Loucy (cell line): ENCODE measurements at regions not wholly inside any gene's neighbourhood (a gene's known extent, or its start where the extent isn't known, plus 50 kb on each side); places are given as distances from the start of the nearest gene placed in this dataset.

Source experiments
- H2AFZ ChIP-seq: fragments of 200-600 bp; sonication (generic); 2 replicates; pipeline ENCODE4 v1.6.0; 2016; ENCODE audit warnings: antibody characterized with exemption, mild to moderate bottlenecking, low read length, moderate library complexity
- H3F3A ChIP-seq: fragments of 200-600 bp; 2 replicates; pipeline ENCODE4 v1.6.0; 2016; ENCODE audit warnings: antibody characterized with exemption, low read depth, mild to moderate bottlenecking
- H3K27me3 ChIP-seq: fragments of 200-600 bp; sonication (generic); 2 replicates; pipeline ENCODE4 v1.6.1; 2014; ENCODE audit warnings: low read length, mild to moderate bottlenecking; ENCODE audit not compliant: insufficient read depth, poor library complexity, severe bottlenecking
- H3K36me3 ChIP-seq: fragments of 200-600 bp; sonication (generic); 2 replicates; pipeline ENCODE4 v1.6.1; 2016; ENCODE audit warnings: low read length; ENCODE audit not compliant: insufficient read depth
- H3K4me1 ChIP-seq: fragments of 200-600 bp; sonication (generic); 2 replicates; pipeline ENCODE4 v1.5.1; 2014; ENCODE audit warnings: low read length, mild to moderate bottlenecking; ENCODE audit not compliant: insufficient read depth, poor library complexity, severe bottlenecking
- H3K4me2 ChIP-seq: fragments of 200-600 bp; sonication (generic); 2 replicates; pipeline ENCODE4 v1.6.0; 2014; ENCODE audit warnings: antibody characterized with exemption, low read length, low read depth, mild to moderate bottlenecking; ENCODE audit not compliant: poor library complexity, severe bottlenecking
- H3K4me3 ChIP-seq: fragments of 200-600 bp; sonication (generic); 2 replicates; pipeline ENCODE4 v1.5.1; 2014; ENCODE audit warnings: low read length, mild to moderate bottlenecking, mixed read lengths; ENCODE audit not compliant: poor library complexity, severe bottlenecking
- H3K79me2 ChIP-seq: fragments of 200-600 bp; sonication (generic); 2 replicates; pipeline ENCODE4 v1.6.1; 2014; ENCODE audit warnings: low read length; ENCODE audit not compliant: insufficient read depth
- H3K9ac ChIP-seq: fragments of 200-600 bp; sonication (generic); 2 replicates; pipeline ENCODE4 v1.6.0; 2014; ENCODE audit warnings: mild to moderate bottlenecking, low read depth, low read length, moderate library complexity; ENCODE audit not compliant: poor library complexity, severe bottlenecking
- H3K9me2 ChIP-seq: fragments of 200-600 bp; sonication (generic); replicated peaks from 2 replicates; pipeline ENCODE4 v1.6.1; 2016; ENCODE audit warnings: low read depth, low read length, mixed read lengths
- H3K9me3 ChIP-seq: fragments of 200-600 bp; sonication (generic); 2 replicates; pipeline ENCODE4 v1.6.1; 2014; ENCODE audit warnings: mild to moderate bottlenecking, antibody characterized with exemption, low read length, low read depth; ENCODE audit not compliant: insufficient read depth
- H4K20me1 ChIP-seq: fragments of 200-600 bp; sonication (generic); 2 replicates; pipeline ENCODE4 v1.6.0; 2014; ENCODE audit warnings: antibody characterized with exemption, low read length, mild to moderate bottlenecking; ENCODE audit not compliant: insufficient read depth, poor library complexity, severe bottlenecking
- EZH2phosphoT487 ChIP-seq: fragments of 200-600 bp; IDR thresholded peaks from 2 replicates; pipeline ENCODE4 v1.6.1; 2018; ENCODE audit warnings: antibody characterized with exemption, mild to moderate bottlenecking, moderate library complexity, borderline replicate concordance
- TF ChIP-seq, protein P1 (sequence below): fragments of 200-600 bp; sonication (generic); conservative IDR thresholded peaks from 2 replicates; pipeline ENCODE4 v1.5.1; 2014; ENCODE audit warnings: mild to moderate bottlenecking, antibody characterized with exemption, low read length

DNA sequence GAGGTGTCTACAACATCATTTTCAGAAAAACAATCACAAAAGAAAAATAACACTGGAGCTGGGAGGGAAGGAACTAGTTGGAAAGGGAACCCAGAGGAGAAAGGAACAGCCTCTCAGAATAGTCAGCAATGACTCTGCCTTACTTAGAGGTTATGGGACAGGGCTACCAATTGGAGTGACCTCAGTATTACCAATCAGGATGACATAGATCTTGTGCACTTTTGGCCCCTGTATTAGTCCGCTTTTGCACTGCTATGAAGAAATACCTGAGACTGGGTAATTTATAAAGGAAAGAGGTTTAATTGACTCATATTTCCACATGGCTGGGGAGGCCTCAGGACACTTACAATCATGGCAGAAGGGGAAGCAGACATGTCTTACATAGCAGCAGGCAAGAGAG lies 99.7 kb upstream of the SDK1 start:
- Histone ChIP-seq H3K9me3 (no peaks in the 10 kb centered on the region), H3K4me1 (no peaks in the 10 kb centered on the region), H3K9me2 (no peaks in the 10 kb centered on the region), H3F3A (no peaks in the 10 kb centered on the region), H3K27me3 (no peaks in the 10 kb centered on the region), H4K20me1 (no peaks in the 10 kb centered on the region), H3K79me2 (no peaks in the 10 kb centered on the region), H3K9ac (no peak overlapping the region), H2AFZ (no peak overlapping the region), H3K4me2 (no peak overlapping the region), H3K36me3 (no peaks in the 10 kb centered on the region), H3K4me3 (no peak overlapping the region)
- TF ChIP-seq EZH2phosphoT487 = no peak
- TF ChIP-seq, protein P1, sequence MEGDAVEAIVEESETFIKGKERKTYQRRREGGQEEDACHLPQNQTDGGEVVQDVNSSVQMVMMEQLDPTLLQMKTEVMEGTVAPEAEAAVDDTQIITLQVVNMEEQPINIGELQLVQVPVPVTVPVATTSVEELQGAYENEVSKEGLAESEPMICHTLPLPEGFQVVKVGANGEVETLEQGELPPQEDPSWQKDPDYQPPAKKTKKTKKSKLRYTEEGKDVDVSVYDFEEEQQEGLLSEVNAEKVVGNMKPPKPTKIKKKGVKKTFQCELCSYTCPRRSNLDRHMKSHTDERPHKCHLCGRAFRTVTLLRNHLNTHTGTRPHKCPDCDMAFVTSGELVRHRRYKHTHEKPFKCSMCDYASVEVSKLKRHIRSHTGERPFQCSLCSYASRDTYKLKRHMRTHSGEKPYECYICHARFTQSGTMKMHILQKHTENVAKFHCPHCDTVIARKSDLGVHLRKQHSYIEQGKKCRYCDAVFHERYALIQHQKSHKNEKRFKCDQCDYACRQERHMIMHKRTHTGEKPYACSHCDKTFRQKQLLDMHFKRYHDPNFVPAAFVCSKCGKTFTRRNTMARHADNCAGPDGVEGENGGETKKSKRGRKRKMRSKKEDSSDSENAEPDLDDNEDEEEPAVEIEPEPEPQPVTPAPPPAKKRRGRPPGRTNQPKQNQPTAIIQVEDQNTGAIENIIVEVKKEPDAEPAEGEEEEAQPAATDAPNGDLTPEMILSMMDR = no peak

DNA sequence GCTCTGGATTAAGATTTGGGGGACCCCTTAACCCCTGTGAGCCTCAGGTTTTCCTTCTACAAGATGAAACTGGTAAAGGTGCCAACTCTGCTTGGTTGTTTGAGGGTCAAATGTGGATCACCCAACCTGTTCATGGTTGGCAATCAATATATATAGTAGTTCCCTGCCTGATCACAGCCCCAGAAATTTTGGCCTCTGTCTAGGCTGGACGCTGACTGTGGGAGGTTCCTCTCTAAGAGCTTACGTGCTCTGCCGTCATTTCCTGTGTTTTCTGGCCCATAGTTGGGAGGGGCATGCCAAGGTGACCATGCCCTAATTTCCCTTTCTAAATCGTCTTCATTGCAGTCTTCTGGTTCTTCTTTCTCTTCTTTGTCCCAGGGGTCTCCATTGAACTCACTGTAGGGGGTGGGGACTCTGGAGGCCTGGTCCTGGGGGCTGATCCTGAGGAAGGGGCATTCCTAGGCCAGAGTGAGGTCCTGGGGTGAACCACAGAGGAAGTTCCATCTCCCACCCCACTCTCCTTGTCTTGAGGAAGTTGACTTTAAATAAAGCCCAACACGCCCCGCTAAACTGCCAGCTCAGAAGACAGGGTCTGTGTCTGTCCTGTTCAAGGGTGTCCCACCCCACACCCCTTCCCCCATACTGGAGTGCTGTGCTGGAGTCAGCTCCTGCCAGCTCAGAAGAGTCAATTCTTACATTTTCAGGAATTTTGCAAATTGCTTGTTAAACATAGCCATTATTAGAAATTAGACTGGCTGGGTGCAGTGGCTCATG lies 98.9 kb upstream of the SDK1 start:
- Histone ChIP-seq H3K4me2 (no peak overlapping the region), H2AFZ (no peak overlapping the region), H3K36me3 (no peaks in the 10 kb centered on the region), H4K20me1 (no peaks in the 10 kb centered on the region), H3K79me2 (no peaks in the 10 kb centered on the region), H3K9me2 (no peaks in the 10 kb centered on the region), H3K4me1 (no peaks in the 10 kb centered on the region), H3K4me3 (no peak overlapping the region), H3K27me3 (no peaks in the 10 kb centered on the region), H3F3A (no peaks in the 10 kb centered on the region), H3K9ac (no peak overlapping the region), H3K9me3 (no peaks in the 10 kb centered on the region)
- no peak for TF ChIP-seq EZH2phosphoT487
- TF ChIP-seq, protein P1 = no peak

DNA sequence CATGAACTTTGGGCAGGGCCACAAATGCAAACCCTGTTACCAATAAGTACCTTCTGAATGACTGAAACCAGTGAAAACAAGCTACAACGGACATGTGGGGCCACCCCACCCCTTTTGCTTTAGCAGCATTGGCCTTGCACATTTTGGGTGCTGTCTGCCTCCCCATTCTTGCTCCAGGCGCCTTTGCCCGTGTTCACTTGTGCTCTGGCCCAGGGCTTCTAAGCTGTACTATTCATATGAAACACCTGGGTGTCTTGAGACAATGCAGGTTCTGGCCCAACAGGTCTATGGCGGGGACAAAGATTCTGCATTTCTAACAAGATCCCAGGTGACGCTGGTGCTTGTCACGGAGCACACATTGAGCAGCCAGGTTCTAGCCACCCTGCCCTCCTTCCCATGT lies 96.5 kb upstream of the SDK1 start:
- H3K9ac ChIP-seq = no peak overlapping the region
- no peak overlapping the region for H3K4me2 ChIP-seq
- H3K27me3 ChIP-seq = no peaks in the 10 kb centered on the region
- H4K20me1 ChIP-seq = no peaks in the 10 kb centered on the region
- no peaks in the 10 kb centered on the region for H3K9me2 ChIP-seq
- no peak overlapping the region for H3K4me3 ChIP-seq
- H3K36me3 ChIP-seq = no peaks in the 10 kb centered on the region
- TF ChIP-seq, protein P1 = no peak
- TF ChIP-seq EZH2phosphoT487 = no peak
- H3K4me1 ChIP-seq = no peaks in the 10 kb centered on the region
- H3K9me3 ChIP-seq = no peaks in the 10 kb centered on the region
- no peaks in the 10 kb centered on the region for H3F3A ChIP-seq
- no peaks in the 10 kb centered on the region for H3K79me2 ChIP-seq
- no peak overlapping the region for H2AFZ ChIP-seq
